ENCODE measurements at regions not wholly inside any gene's neighbourhood (a gene's known extent, or its start where the extent isn't known, plus 50 kb on each side); places are given as distances from the start of the nearest gene placed in this dataset.

DNA sequence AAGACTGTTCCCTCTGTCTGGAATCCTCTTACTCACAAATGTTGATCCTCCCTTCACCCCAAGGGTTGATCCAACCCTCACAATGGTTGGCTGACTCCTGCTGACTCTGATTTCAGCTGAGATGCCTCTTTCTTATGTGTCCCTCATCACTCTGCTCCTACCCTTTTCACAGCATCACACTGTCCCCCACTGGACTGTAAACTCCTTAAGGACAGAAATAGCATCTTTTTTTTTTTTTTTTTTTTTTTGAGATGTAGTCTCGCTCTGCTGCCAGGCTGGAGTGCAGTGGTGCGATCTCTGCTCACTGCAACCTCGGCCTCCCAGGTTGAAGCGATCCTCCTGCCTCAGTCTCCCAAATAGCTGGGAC, 97.9 kb upstream of the SYT6 start:
- no peaks in the 10 kb centered on the region for H3K4me1 ChIP-seq (ENCODE audit: control insufficient read depth in 5 of 5, insufficient read depth in 5 of 5, low read length in 5 of 5)
- no peak for TF ChIP-seq CTCF (IDR thresholded peaks at IDR 0.05; ENCODE audit: control extremely low read depth, extremely low read depth)
- ATAC-seq (ENCODE audit: insufficient read depth, low FRiP score): no peak
- H3K27me3 ChIP-seq (ENCODE audit: control insufficient read depth in 3 of 3, insufficient read depth in 3 of 3, low read length in 2 of 3): no peaks in the 10 kb centered on the region
- H3K4me3 ChIP-seq: no peak overlapping the region
- no peak overlapping the region for H3K9ac ChIP-seq (ENCODE audit: insufficient read depth in 1 of 2, low read length in 2 of 2)
- peaks cover 0 to 5% (median 2%) of the 10 kb centered on the region in 4 donors for H3K9me3 ChIP-seq (ENCODE audit: control insufficient read depth in 4 of 4, insufficient read depth in 3 of 4, low read length in 3 of 4)
- WGBS, 2 donors: 91 to 99% methylated on average over 4 of the region's 4 CpGs
- no peak overlapping the region for H3K27ac ChIP-seq (ENCODE audit: low read depth in 1 of 2, low read length in 1 of 2)
- DNase-seq: no peak
- no peaks in the 10 kb centered on the region for H3K36me3 ChIP-seq (ENCODE audit: control insufficient read depth in 4 of 4, insufficient read depth in 4 of 4, low read length in 4 of 4)

- Histone ChIP-seq H3K27ac (ENCODE audit: low read depth in 1 of 2, low read length in 1 of 2) (no peak overlapping the region), H3K36me3 (ENCODE audit: control insufficient read depth in 4 of 4, insufficient read depth in 4 of 4, low read length in 4 of 4) (no peaks in the 10 kb centered on the region), H3K4me1 (ENCODE audit: control insufficient read depth in 5 of 5, insufficient read depth in 5 of 5, low read length in 5 of 5) (no peaks in the 10 kb centered on the region), H3K9ac (ENCODE audit: insufficient read depth in 1 of 2, low read length in 2 of 2) (no peak overlapping the region), H3K27me3 (ENCODE audit: control insufficient read depth in 3 of 3, insufficient read depth in 3 of 3, low read length in 2 of 3) (no peaks in the 10 kb centered on the region), H3K4me3 (no peak overlapping the region), H3K9me3 (ENCODE audit: control insufficient read depth in 4 of 4, insufficient read depth in 3 of 4, low read length in 3 of 4) (peaks cover 0 to 5% (median 2%) of the 10 kb centered on the region in 4 donors)
- WGBS, 2 donors: 85 to 88% methylated on average over 12 of the region's 12 CpGs
- TF ChIP-seq CTCF (IDR thresholded peaks at IDR 0.05; ENCODE audit: control extremely low read depth, extremely low read depth): no peak
- ATAC-seq (ENCODE audit: insufficient read depth, low FRiP score) (no peak), DNase-seq (no peak)
Measured at GRCh38 chr1:114250683-114251572, 97.3 kb upstream of the SYT6 start.

DNA sequence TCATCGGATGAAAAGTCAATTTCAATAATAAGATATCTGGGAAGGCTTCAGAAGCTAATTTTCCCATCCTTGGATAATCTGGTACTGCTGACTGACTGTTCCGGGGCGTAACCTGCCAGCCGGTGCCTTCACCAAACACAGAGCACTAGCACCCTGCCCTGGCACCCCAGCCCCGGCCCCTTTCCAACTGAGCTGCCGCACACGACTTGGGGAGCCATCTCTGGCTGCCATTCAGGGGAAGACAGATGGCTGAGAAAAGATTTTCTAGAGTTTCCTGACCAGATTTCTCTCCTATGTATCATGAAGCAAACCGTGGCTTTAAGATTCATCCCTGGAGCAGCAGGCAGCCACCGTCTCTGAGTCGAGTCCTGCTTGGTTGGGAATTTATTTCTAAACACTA, 96.0 kb upstream of the SYT6 start:
- Histone ChIP-seq H3K27ac (ENCODE audit: low read depth in 1 of 2, low read length in 1 of 2) (no peak overlapping the region), H3K4me3 (no peak overlapping the region), H3K9ac (ENCODE audit: insufficient read depth in 1 of 2, low read length in 2 of 2) (no peak overlapping the region), H3K27me3 (ENCODE audit: control insufficient read depth in 3 of 3, insufficient read depth in 3 of 3, low read length in 2 of 3) (no peaks in the 10 kb centered on the region), H3K4me1 (ENCODE audit: control insufficient read depth in 5 of 5, insufficient read depth in 5 of 5, low read length in 5 of 5) (no peaks in the 10 kb centered on the region), H3K9me3 (ENCODE audit: control insufficient read depth in 4 of 4, insufficient read depth in 3 of 4, low read length in 3 of 4) (peaks cover 0 to 3% (median 0%) of the 10 kb centered on the region in 4 donors), H3K36me3 (ENCODE audit: control insufficient read depth in 4 of 4, insufficient read depth in 4 of 4, low read length in 4 of 4) (no peaks in the 10 kb centered on the region)
- 88 to 89% methylated on average over 10 of the region's 10 CpGs for WGBS, 2 donors
- DNase-seq (no peak), ATAC-seq (ENCODE audit: insufficient read depth, low FRiP score) (no peak)
- TF ChIP-seq CTCF (IDR thresholded peaks at IDR 0.05; ENCODE audit: control extremely low read depth, extremely low read depth): no peak
